HCT116 (cell line): ENCODE measurements at regions not wholly inside any gene's neighbourhood (a gene's known extent, or its start where the extent isn't known, plus 50 kb on each side); places are given as distances from the start of the nearest gene placed in this dataset.

Experiments
- EZH2phosphoT487 ChIP-seq: fragments of 200-600 bp; IDR thresholded peaks from 2 replicates; pipeline ENCODE4 v1.6.1; 2018; ENCODE audit warnings: antibody characterized with exemption, borderline replicate concordance
- POLR2A ChIP-seq: IDR thresholded peaks from 2 replicates; pipeline ENCODE4 v1.7.0; 2011; ENCODE audit warnings: borderline replicate concordance; ENCODE audit not compliant: insufficient read depth, insufficient read length; ENCODE audit errors: extremely low read depth

GRCh38 chr3:178964551-178964950, 107.1 kb downstream of the ZMAT3 start:
- no peak for TF ChIP-seq EZH2phosphoT487
- no peak for TF ChIP-seq POLR2A
